ENCODE measurements at regions not wholly inside any gene's neighbourhood (a gene's known extent, or its start where the extent isn't known, plus 50 kb on each side); places are given as distances from the start of the nearest gene placed in this dataset.

DNA sequence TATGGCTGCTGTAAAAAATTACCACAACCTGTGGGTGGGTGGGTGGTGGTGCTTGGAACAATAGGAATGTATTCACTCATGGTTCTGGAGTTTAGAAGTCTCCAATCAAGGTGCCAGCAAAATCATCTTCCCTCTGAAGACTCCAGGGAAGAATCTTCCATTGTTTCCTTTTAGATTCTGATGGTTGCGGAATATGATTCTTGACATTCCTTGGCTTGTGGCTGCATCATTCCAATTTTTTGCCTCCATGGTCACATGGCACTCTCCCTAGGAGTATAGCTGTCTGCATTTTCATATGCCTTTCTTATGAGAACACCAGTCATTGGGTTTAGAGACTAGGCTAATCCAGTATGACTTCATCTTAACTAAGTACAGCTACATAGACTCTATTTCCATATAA lies 401.0 kb downstream of the HS3ST3B1 start:
- no peaks in the 10 kb centered on the region for H4K20me1 ChIP-seq (ENCODE audit: insufficient read depth, low read length)
- no peak overlapping the region for H3K9ac ChIP-seq (ENCODE audit: low read length)
- no peaks in the 10 kb centered on the region for H3K79me2 ChIP-seq (ENCODE audit: low read length)
- H2AFZ ChIP-seq (ENCODE audit: low read depth, low read length), result no peak overlapping the region
- H3K4me1 ChIP-seq (ENCODE audit: low read length), result no peaks in the 10 kb centered on the region
- H3K36me3 ChIP-seq (replicated peaks; ENCODE audit: low read depth, low read length), result no peaks in the 10 kb centered on the region
- no peaks in the 10 kb centered on the region for H3K9me3 ChIP-seq (ENCODE audit: insufficient read depth, low read length)
- no peak for TF ChIP-seq EZH2phosphoT487 (IDR thresholded peaks at IDR 0.05; ENCODE audit: low read depth)
- TF ChIP-seq, protein P1, sequence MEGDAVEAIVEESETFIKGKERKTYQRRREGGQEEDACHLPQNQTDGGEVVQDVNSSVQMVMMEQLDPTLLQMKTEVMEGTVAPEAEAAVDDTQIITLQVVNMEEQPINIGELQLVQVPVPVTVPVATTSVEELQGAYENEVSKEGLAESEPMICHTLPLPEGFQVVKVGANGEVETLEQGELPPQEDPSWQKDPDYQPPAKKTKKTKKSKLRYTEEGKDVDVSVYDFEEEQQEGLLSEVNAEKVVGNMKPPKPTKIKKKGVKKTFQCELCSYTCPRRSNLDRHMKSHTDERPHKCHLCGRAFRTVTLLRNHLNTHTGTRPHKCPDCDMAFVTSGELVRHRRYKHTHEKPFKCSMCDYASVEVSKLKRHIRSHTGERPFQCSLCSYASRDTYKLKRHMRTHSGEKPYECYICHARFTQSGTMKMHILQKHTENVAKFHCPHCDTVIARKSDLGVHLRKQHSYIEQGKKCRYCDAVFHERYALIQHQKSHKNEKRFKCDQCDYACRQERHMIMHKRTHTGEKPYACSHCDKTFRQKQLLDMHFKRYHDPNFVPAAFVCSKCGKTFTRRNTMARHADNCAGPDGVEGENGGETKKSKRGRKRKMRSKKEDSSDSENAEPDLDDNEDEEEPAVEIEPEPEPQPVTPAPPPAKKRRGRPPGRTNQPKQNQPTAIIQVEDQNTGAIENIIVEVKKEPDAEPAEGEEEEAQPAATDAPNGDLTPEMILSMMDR (IDR thresholded peaks at IDR 0.05; ENCODE audit: low read depth, low read length), result no peak
- no peak overlapping the region for H3K27ac ChIP-seq (ENCODE audit: low read length)
- no peak overlapping the region for H3K4me3 ChIP-seq (ENCODE audit: low read length)
- no peak overlapping the region for H3K4me2 ChIP-seq (ENCODE audit: low read length)
- H3K27me3 ChIP-seq (ENCODE audit: low read depth, low read length), result no peaks in the 10 kb centered on the region

DNA sequence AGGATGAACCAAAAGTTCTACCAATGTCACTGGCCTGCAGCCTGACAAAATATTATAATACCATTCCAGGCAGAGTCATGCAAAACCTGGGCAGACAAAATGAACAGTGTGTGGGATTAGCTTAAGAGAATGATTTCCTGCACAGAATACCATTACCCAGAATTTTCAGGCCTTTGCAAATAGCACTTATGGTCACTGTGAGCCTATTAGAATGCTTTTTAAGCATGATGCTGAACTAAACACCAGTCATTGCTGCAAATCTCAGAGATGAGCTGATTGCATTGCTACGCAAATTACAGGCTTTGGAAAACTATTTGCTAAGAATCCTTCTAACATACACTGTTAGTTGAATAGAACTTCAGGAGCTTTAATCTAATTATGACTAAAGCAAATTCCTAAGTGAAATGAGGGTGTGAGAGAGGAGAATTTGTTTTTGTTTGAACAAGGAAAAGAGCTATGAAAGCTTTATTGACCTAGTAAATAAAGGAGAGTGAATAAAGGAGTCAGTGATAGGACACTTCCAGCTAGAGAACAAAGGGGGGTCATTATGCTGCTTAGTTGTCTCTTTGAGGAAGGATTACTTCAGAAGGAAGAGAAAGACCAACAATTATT lies 398.8 kb downstream of the HS3ST3B1 start:
- Histone ChIP-seq H4K20me1 (ENCODE audit: insufficient read depth, low read length) (no peaks in the 10 kb centered on the region), H3K27ac (ENCODE audit: low read length) (no peak overlapping the region), H3K79me2 (ENCODE audit: low read length) (no peaks in the 10 kb centered on the region), H3K4me2 (ENCODE audit: low read length) (no peak overlapping the region), H3K36me3 (replicated peaks; ENCODE audit: low read depth, low read length) (no peaks in the 10 kb centered on the region), H2AFZ (ENCODE audit: low read depth, low read length) (no peak overlapping the region), H3K9me3 (ENCODE audit: insufficient read depth, low read length) (no peaks in the 10 kb centered on the region), H3K4me3 (ENCODE audit: low read length) (no peak overlapping the region), H3K4me1 (ENCODE audit: low read length) (no peaks in the 10 kb centered on the region), H3K9ac (ENCODE audit: low read length) (no peak overlapping the region), H3K27me3 (ENCODE audit: low read depth, low read length) (no peaks in the 10 kb centered on the region)
- TF ChIP-seq, protein P1 (IDR thresholded peaks at IDR 0.05; ENCODE audit: low read depth, low read length), result no peak
- no peak for TF ChIP-seq EZH2phosphoT487 (IDR thresholded peaks at IDR 0.05; ENCODE audit: low read depth)

DNA sequence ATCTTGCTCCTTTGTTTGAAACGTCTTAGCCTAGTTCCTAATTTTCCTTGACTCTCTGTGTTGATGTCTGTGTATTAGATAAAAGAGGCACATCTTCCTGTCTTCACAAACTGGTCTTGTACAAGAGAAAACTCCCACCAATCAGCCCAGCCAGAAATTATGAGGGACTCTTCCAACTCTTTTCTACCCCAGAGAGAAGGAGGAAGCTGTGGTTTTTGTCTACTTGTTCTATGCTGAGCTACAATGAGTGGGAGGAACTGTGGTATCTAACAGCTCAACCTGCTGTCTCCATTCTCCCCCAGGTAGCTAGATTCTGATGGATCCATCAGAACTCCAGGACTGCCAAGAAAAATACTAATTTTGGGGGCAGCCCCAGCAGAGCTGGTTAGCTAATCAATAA lies 392.5 kb downstream of the HS3ST3B1 start:
- H3K4me3 ChIP-seq (ENCODE audit: low read length), result no peak overlapping the region
- H3K4me2 ChIP-seq (ENCODE audit: low read length), result no peak overlapping the region
- H3K27me3 ChIP-seq (ENCODE audit: low read depth, low read length), result no peaks in the 10 kb centered on the region
- no peaks in the 10 kb centered on the region for H3K4me1 ChIP-seq (ENCODE audit: low read length)
- no peak for TF ChIP-seq EZH2phosphoT487 (IDR thresholded peaks at IDR 0.05; ENCODE audit: low read depth)
- TF ChIP-seq, protein P1 (IDR thresholded peaks at IDR 0.05; ENCODE audit: low read depth, low read length), result no peak
- no peaks in the 10 kb centered on the region for H4K20me1 ChIP-seq (ENCODE audit: insufficient read depth, low read length)
- H3K79me2 ChIP-seq (ENCODE audit: low read length), result no peaks in the 10 kb centered on the region
- no peak overlapping the region for H3K9ac ChIP-seq (ENCODE audit: low read length)
- H2AFZ ChIP-seq (ENCODE audit: low read depth, low read length), result no peak overlapping the region
- H3K27ac ChIP-seq (ENCODE audit: low read length), result no peak overlapping the region
- no peaks in the 10 kb centered on the region for H3K9me3 ChIP-seq (ENCODE audit: insufficient read depth, low read length)
- H3K36me3 ChIP-seq (replicated peaks; ENCODE audit: low read depth, low read length), result no peaks in the 10 kb centered on the region

DNA sequence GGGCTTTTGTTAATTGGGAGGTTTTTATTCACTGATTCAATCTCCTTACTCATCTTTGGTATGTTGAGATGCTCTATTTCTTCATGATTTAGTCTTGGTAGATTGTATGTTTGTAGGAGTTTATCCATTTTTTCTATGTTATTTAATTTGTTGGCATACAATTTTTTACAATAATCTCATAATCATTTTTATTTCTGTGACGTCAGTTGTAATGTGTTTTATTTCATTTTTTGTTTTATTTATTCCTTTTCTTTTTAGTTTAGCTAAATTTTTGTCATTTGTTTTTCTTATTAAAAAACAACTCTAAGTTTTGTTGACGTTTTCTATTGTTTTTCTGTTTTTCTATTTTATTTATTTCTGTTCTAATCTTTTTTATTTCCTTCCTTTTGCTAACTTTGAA lies 389.8 kb downstream of the HS3ST3B1 start:
- Histone ChIP-seq H3K4me3 (ENCODE audit: low read length) (no peak overlapping the region), H3K4me2 (ENCODE audit: low read length) (no peak overlapping the region), H3K9ac (ENCODE audit: low read length) (no peak overlapping the region), H3K27me3 (ENCODE audit: low read depth, low read length) (no peaks in the 10 kb centered on the region), H3K9me3 (ENCODE audit: insufficient read depth, low read length) (no peaks in the 10 kb centered on the region), H4K20me1 (ENCODE audit: insufficient read depth, low read length) (no peaks in the 10 kb centered on the region), H3K36me3 (replicated peaks; ENCODE audit: low read depth, low read length) (no peaks in the 10 kb centered on the region), H3K27ac (ENCODE audit: low read length) (no peak overlapping the region), H3K4me1 (ENCODE audit: low read length) (no peaks in the 10 kb centered on the region), H3K79me2 (ENCODE audit: low read length) (no peaks in the 10 kb centered on the region), H2AFZ (ENCODE audit: low read depth, low read length) (no peak overlapping the region)
- TF ChIP-seq, protein P1 (IDR thresholded peaks at IDR 0.05; ENCODE audit: low read depth, low read length), result no peak
- TF ChIP-seq EZH2phosphoT487 (IDR thresholded peaks at IDR 0.05; ENCODE audit: low read depth), result no peak
